Ecto neural progenitor cell (in vitro differentiated cells): ENCODE measurements at regions not wholly inside any gene's neighbourhood (a gene's known extent, or its start where the extent isn't known, plus 50 kb on each side); places are given as distances from the start of the nearest gene placed in this dataset.
"Not testable (repeated sequence)": the region's sequence is repeated elsewhere in the genome, so short reads cannot be mapped to it uniquely, and the experiment has no call there.

Experiments
- DNase-seq: peaks from one replicate; pipeline ENCODE4 v3.0.0-alpha.2; 2018; ENCODE audit warnings: low spot score

GRCh38 chr12:25872137-25872536 lies 86.3 kb upstream of the RASSF8 start:
- no peak for DNase-seq

- DNase-seq = no peak
These were observed 82.8 kb upstream of the RASSF8 start for GRCh38 chr12:25875661-25876060.

GRCh38 chr12:25876383-25877045 lies 82.0 kb upstream of the RASSF8 start:
- no peak for DNase-seq

GRCh38 chr12:25877446-25877845 lies 81.0 kb upstream of the RASSF8 start:
- no peak for DNase-seq

GRCh38 chr12:25882266-25882665 lies 76.2 kb upstream of the RASSF8 start:
- no peak for DNase-seq

GRCh38 chr12:25883026-25883916 lies 75.2 kb upstream of the RASSF8 start:
- no peak for DNase-seq

GRCh38 chr12:25884024-25884919 lies 74.2 kb upstream of the RASSF8 start:
- peak; percentile 49 for DNase-seq

- no peak for DNase-seq
These were observed 73.6 kb upstream of the RASSF8 start for GRCh38 chr12:25884920-25885234.

GRCh38 chr12:25886396-25886795 lies 72.1 kb upstream of the RASSF8 start:
- no peak for DNase-seq

- DNase-seq = no peak
These were observed 71.1 kb upstream of the RASSF8 start for GRCh38 chr12:25887367-25887766.

- DNase-seq = no peak
These were observed 69.3 kb upstream of the RASSF8 start for GRCh38 chr12:25889185-25889584.

- not testable (repeated sequence) for DNase-seq
These were observed 67.4 kb upstream of the RASSF8 start for GRCh38 chr12:25891095-25891494.

- no peak for DNase-seq
These were observed 63.7 kb upstream of the RASSF8 start for GRCh38 chr12:25894759-25895158.

- no peak for DNase-seq
These were observed 61.5 kb upstream of the RASSF8 start for GRCh38 chr12:25896981-25897380.

GRCh38 chr12:25903603-25904245 lies 54.8 kb upstream of the RASSF8 start:
- DNase-seq = no peak

GRCh38 chr12:25904442-25904841 lies 54.0 kb upstream of the RASSF8 start:
- no peak for DNase-seq

- no peak for DNase-seq
These were observed 51.7 kb upstream of the RASSF8 start for GRCh38 chr12:25906651-25907340.
